GM12872 (cell line): ENCODE measurements at regions not wholly inside any gene's neighbourhood (a gene's known extent, or its start where the extent isn't known, plus 50 kb on each side); places are given as distances from the start of the nearest gene placed in this dataset.

Source experiments
- CTCF ChIP-seq: IDR thresholded peaks from 3 replicates; pipeline ENCODE4 v1.5.1; 2011; ENCODE audit warnings: low read depth, mild to moderate bottlenecking, low read length, moderate library complexity; ENCODE audit not compliant: insufficient read depth

GRCh38 chr2:81853341-81853740, 1548.8 kb upstream of the LRRTM1 start:
- no peak for TF ChIP-seq CTCF

GRCh38 chr2:81852651-81853050, 1548.1 kb upstream of the LRRTM1 start:
- no peak for TF ChIP-seq CTCF

- TF ChIP-seq CTCF: no peak
These were observed 1535.2 kb upstream of the LRRTM1 start for GRCh38 chr2:81839780-81840179.

GRCh38 chr2:81835321-81836000, 1530.9 kb upstream of the LRRTM1 start:
- TF ChIP-seq CTCF: no peak

GRCh38 chr2:81786811-81787210, 1482.3 kb upstream of the LRRTM1 start:
- no peak for TF ChIP-seq CTCF

- TF ChIP-seq CTCF: no peak
These were observed 1462.8 kb upstream of the LRRTM1 start for GRCh38 chr2:81767187-81767912.

GRCh38 chr2:81747481-81748070, 1443.0 kb upstream of the LRRTM1 start:
- TF ChIP-seq CTCF: no peak
